WTC11 (cell line): ENCODE measurements at regions not wholly inside any gene's neighbourhood (a gene's known extent, or its start where the extent isn't known, plus 50 kb on each side); places are given as distances from the start of the nearest gene placed in this dataset.

Source experiments
- ATAC-seq: fragments of 200-7000 bp; cut with Tn5 transposase; 2 replicates; pipeline ENCODE4 v1.10.0; 2021; ENCODE audit warnings: mild to moderate bottlenecking, moderate library complexity
- CTCF ChIA-PET: fragments of 300-600 bp; sonication (Branson Sonifier 250); formaldehyde crosslinking; loops from one replicate; lab custom pipeline; 2021; ENCODE audit warnings: antibody characterized with exemption; lab: Charles Lee
- POLR2A ChIA-PET: fragments of 350-600 bp; sonication (Branson Sonifier 250); formaldehyde crosslinking; loops from one replicate; lab custom pipeline; 2021; ENCODE audit warnings: antibody characterized with exemption; lab: Charles Lee
- DNase-seq: peaks from one replicate; pipeline ENCODE4 v3.0.0; 2021; ENCODE audit warnings: low spot score
- H3K27ac Mint-ChIP-seq: 2 replicates; pipeline ENCODE4 v1.8.0; 2021; ENCODE audit warnings: mixed read lengths
- H3K27me3 Mint-ChIP-seq: 2 replicates; pipeline ENCODE4 v1.8.0; 2021; ENCODE audit warnings: low read depth, mild to moderate bottlenecking, moderate library complexity, mixed read lengths
- H3K36me3 Mint-ChIP-seq: 2 replicates; pipeline ENCODE4 v1.8.0; 2021; ENCODE audit warnings: mixed read lengths
- H3K4me1 Mint-ChIP-seq: 2 replicates; pipeline ENCODE4 v1.8.0; 2022; ENCODE audit warnings: mixed read lengths
- H3K4me3 Mint-ChIP-seq: 2 replicates; pipeline ENCODE4 v1.8.0; 2021; ENCODE audit warnings: mild to moderate bottlenecking, moderate library complexity, mixed read lengths
- H3K9me3 Mint-ChIP-seq: 2 replicates; pipeline ENCODE4 v1.8.0; 2021; ENCODE audit warnings: mixed read lengths
- FOXP1 ChIP-seq: sonication (generic); formaldehyde crosslinking; IDR thresholded peaks from 2 replicates; pipeline ENCODE4 v1.8.0; 2022; ENCODE audit warnings: missing genetic modification reagents, mild to moderate bottlenecking, moderate library complexity, borderline replicate concordance
- GABPB1 ChIP-seq: sonication (generic); formaldehyde crosslinking; IDR thresholded peaks from 2 replicates; pipeline ENCODE4 v1.8.1; 2023; ENCODE audit warnings: mild to moderate bottlenecking, missing genetic modification reagents
- GTF2I ChIP-seq: fragments of 250-450 bp; sonication (Bioruptor Pico); conservative IDR thresholded peaks from 2 replicates; pipeline ENCODE4 v1.4.0; 2021; ENCODE audit warnings: mild to moderate bottlenecking
- HMGXB4 ChIP-seq: sonication (generic); formaldehyde crosslinking; IDR thresholded peaks from 2 replicates; pipeline ENCODE4 v1.8.1; 2023; ENCODE audit warnings: mild to moderate bottlenecking, moderate library complexity, missing genetic modification reagents
- IRF2 ChIP-seq: sonication (generic); formaldehyde crosslinking; IDR thresholded peaks from 2 replicates; pipeline ENCODE4 v1.8.0; 2022; ENCODE audit warnings: low read depth, missing genetic modification reagents, borderline replicate concordance
- JAZF1 ChIP-seq: fragments of 250-450 bp; sonication (Bioruptor Pico); IDR thresholded peaks from 2 replicates; pipeline ENCODE4 v1.9.0; 2021; ENCODE audit warnings: moderate library complexity, mild to moderate bottlenecking, inconsistent platforms
- MXD4 ChIP-seq: fragments of 250-450 bp; sonication (Bioruptor Pico); IDR thresholded peaks from 2 replicates; pipeline ENCODE4 v1.8.0; 2021; ENCODE audit warnings: mild to moderate bottlenecking, moderate library complexity, borderline replicate concordance
- RELA ChIP-seq: sonication (generic); formaldehyde crosslinking; IDR thresholded peaks from 2 replicates; pipeline ENCODE4 v1.8.1; 2022; ENCODE audit warnings: missing genetic modification reagents, mild to moderate bottlenecking, borderline replicate concordance
- SMAD4 ChIP-seq: sonication (generic); formaldehyde crosslinking; IDR thresholded peaks from 2 replicates; pipeline ENCODE4 v1.8.0; 2022; ENCODE audit warnings: mild to moderate bottlenecking, missing genetic modification reagents
- ZNF219 ChIP-seq: sonication (generic); formaldehyde crosslinking; IDR thresholded peaks from 2 replicates; pipeline ENCODE4 v1.8.0; 2023; ENCODE audit warnings: missing genetic modification reagents, mild to moderate bottlenecking, borderline replicate concordance
- ZNF416 ChIP-seq: fragments of 250-450 bp; sonication (Bioruptor Pico); IDR thresholded peaks from 2 replicates; pipeline ENCODE4 v1.9.0; 2021; ENCODE audit warnings: mild to moderate bottlenecking, inconsistent platforms
- ZNF671 ChIP-seq: fragments of 250-450 bp; sonication (Bioruptor Pico); IDR thresholded peaks from 2 replicates; pipeline ENCODE4 v1.8.0; 2021; ENCODE audit warnings: mild to moderate bottlenecking
- TF ChIP-seq, protein P1 (sequence below): sonication (generic); formaldehyde crosslinking; IDR thresholded peaks from 2 replicates; pipeline ENCODE4 v1.8.0; 2022; ENCODE audit warnings: mild to moderate bottlenecking, missing genetic modification reagents
- TF ChIP-seq, protein P2 (sequence below): sonication (generic); formaldehyde crosslinking; IDR thresholded peaks from 2 replicates; pipeline ENCODE4 v1.8.1; 2022; ENCODE audit warnings: mild to moderate bottlenecking, moderate library complexity, missing genetic modification reagents
- TF ChIP-seq, protein P3 (sequence below): fragments of 250-450 bp; sonication (Bioruptor Pico); IDR thresholded peaks from 2 replicates; pipeline ENCODE4 v1.9.0; 2021; ENCODE audit warnings: mild to moderate bottlenecking, borderline replicate concordance
- TF ChIP-seq, protein P4 (sequence below): sonication (generic); formaldehyde crosslinking; IDR thresholded peaks from 2 replicates; pipeline ENCODE4 v1.8.1; 2023; ENCODE audit warnings: mild to moderate bottlenecking, missing genetic modification reagents, borderline replicate concordance

DNA sequence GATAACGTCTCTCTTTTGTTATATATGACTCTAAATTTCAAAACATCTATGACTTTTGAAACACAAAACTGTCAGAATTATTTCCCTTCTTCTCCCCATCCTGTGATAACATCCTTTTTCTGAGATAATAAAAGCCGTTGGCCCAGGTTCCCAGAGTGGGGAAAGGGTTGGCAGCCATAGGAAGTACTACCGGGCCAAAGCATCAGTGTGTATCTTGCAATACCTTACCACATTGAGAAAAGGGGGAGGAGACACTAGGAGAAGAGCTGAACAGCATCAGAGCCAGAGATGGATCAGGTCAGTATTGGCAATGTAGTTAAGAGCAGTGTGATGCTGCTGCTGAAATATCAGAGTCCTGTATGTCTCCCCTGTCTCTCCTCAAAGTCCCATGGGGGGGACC, 210.0 kb upstream of the PROK2 start:
- peaks cover 10% of the 10 kb centered on the region; the same call in 1 of the 2 replicates for H3K36me3 Mint-ChIP-seq
- POLR2A ChIA-PET = no interaction called here

GRCh38 chr3:71994203-71994602, 209.3 kb upstream of the PROK2 start:
- no peak for ATAC-seq
- ChIA-PET POLR2A (no interaction called here), CTCF (no interaction called here)
- no peaks in the 10 kb centered on the region; the same call in 1 of the 2 replicates for H3K27me3 Mint-ChIP-seq
- TF ChIP-seq ZNF219 (CRISPR knock-in tag) = no peak
- no peak for TF ChIP-seq GABPB1 (CRISPR knock-in tag)
- TF ChIP-seq, protein P1, sequence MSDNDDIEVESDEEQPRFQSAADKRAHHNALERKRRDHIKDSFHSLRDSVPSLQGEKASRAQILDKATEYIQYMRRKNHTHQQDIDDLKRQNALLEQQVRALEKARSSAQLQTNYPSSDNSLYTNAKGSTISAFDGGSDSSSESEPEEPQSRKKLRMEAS = no peak
- no peak for TF ChIP-seq ZNF671
- no peak for TF ChIP-seq SMAD4 (CRISPR knock-in tag)
- H3K36me3 Mint-ChIP-seq = peaks cover 10% of the 10 kb centered on the region; the same call in 1 of the 2 replicates
- no peak overlapping the region for H3K4me3 Mint-ChIP-seq
- peaks cover 21% of the 10 kb centered on the region for H3K9me3 Mint-ChIP-seq
- DNase-seq = no peak
- no peak overlapping the region for H3K27ac Mint-ChIP-seq
- H3K4me1 Mint-ChIP-seq = peaks cover 18% of the 10 kb centered on the region

More for the DNA sequence above, 210.0 kb upstream of the PROK2 start:
- ATAC-seq = no peak
- no peak overlapping the region for H3K27ac Mint-ChIP-seq
- no peak for DNase-seq
- H3K27me3 Mint-ChIP-seq = no peaks in the 10 kb centered on the region; the same call in 1 of the 2 replicates
- H3K4me3 Mint-ChIP-seq = no peak overlapping the region
- peaks cover 15% of the 10 kb centered on the region for H3K4me1 Mint-ChIP-seq
- peaks cover 21% of the 10 kb centered on the region for H3K9me3 Mint-ChIP-seq
- CTCF ChIA-PET = no interaction called here
- no peak for TF ChIP-seq RELA (CRISPR knock-in tag)
- no peak for TF ChIP-seq GTF2I (CRISPR knock-in tag)
- TF ChIP-seq JAZF1 (CRISPR knock-in tag) = no peak
- TF ChIP-seq ZNF416 (CRISPR knock-in tag) = no peak
- TF ChIP-seq, protein P2, sequence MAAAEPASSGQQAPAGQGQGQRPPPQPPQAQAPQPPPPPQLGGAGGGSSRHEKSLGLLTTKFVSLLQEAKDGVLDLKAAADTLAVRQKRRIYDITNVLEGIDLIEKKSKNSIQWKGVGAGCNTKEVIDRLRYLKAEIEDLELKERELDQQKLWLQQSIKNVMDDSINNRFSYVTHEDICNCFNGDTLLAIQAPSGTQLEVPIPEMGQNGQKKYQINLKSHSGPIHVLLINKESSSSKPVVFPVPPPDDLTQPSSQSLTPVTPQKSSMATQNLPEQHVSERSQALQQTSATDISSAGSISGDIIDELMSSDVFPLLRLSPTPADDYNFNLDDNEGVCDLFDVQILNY (CRISPR knock-in tag) = no peak
- no peak for TF ChIP-seq ZNF671
- no peak for TF ChIP-seq IRF2 (CRISPR knock-in tag)
- TF ChIP-seq, protein P3, sequence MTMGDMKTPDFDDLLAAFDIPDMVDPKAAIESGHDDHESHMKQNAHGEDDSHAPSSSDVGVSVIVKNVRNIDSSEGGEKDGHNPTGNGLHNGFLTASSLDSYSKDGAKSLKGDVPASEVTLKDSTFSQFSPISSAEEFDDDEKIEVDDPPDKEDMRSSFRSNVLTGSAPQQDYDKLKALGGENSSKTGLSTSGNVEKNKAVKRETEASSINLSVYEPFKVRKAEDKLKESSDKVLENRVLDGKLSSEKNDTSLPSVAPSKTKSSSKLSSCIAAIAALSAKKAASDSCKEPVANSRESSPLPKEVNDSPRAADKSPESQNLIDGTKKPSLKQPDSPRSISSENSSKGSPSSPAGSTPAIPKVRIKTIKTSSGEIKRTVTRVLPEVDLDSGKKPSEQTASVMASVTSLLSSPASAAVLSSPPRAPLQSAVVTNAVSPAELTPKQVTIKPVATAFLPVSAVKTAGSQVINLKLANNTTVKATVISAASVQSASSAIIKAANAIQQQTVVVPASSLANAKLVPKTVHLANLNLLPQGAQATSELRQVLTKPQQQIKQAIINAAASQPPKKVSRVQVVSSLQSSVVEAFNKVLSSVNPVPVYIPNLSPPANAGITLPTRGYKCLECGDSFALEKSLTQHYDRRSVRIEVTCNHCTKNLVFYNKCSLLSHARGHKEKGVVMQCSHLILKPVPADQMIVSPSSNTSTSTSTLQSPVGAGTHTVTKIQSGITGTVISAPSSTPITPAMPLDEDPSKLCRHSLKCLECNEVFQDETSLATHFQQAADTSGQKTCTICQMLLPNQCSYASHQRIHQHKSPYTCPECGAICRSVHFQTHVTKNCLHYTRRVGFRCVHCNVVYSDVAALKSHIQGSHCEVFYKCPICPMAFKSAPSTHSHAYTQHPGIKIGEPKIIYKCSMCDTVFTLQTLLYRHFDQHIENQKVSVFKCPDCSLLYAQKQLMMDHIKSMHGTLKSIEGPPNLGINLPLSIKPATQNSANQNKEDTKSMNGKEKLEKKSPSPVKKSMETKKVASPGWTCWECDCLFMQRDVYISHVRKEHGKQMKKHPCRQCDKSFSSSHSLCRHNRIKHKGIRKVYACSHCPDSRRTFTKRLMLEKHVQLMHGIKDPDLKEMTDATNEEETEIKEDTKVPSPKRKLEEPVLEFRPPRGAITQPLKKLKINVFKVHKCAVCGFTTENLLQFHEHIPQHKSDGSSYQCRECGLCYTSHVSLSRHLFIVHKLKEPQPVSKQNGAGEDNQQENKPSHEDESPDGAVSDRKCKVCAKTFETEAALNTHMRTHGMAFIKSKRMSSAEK (CRISPR knock-in tag) = no peak
- no peak for TF ChIP-seq MXD4 (CRISPR knock-in tag)
- no peak for TF ChIP-seq HMGXB4 (CRISPR knock-in tag)

DNA sequence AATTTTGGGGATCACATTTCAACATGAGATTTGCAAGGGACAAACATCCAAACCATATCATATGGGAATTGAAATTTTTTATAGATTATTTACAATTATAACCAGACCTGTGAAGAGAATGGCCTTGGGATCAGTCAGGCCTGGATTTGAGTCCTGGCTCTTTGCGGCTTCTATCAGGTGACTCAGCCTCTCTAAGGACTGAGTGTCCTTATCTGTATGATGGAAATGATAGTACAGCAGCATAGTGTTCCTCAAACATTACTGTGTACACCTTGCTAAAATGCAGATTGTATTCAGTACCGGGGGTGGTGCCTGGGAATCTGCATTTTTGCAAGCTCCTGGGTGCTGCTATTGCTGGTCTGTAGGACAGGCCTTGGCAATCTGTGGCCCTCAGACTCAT, 206.7 kb upstream of the PROK2 start:
- DNase-seq (no peak), ATAC-seq (no peak)
- Mint-ChIP-seq H3K9me3 (peaks cover 19% of the 10 kb centered on the region), H3K4me3 (no peak overlapping the region), H3K4me1 (peaks cover 25% of the 10 kb centered on the region), H3K36me3 (peaks cover 10% of the 10 kb centered on the region; the same call in 1 of the 2 replicates), H3K27me3 (no peaks in the 10 kb centered on the region), H3K27ac (no peak overlapping the region)
- ChIA-PET CTCF (no interaction called here), POLR2A (no interaction called here)
- TF ChIP-seq FOXP1 (CRISPR knock-in tag) = no peak
- TF ChIP-seq, protein P4, sequence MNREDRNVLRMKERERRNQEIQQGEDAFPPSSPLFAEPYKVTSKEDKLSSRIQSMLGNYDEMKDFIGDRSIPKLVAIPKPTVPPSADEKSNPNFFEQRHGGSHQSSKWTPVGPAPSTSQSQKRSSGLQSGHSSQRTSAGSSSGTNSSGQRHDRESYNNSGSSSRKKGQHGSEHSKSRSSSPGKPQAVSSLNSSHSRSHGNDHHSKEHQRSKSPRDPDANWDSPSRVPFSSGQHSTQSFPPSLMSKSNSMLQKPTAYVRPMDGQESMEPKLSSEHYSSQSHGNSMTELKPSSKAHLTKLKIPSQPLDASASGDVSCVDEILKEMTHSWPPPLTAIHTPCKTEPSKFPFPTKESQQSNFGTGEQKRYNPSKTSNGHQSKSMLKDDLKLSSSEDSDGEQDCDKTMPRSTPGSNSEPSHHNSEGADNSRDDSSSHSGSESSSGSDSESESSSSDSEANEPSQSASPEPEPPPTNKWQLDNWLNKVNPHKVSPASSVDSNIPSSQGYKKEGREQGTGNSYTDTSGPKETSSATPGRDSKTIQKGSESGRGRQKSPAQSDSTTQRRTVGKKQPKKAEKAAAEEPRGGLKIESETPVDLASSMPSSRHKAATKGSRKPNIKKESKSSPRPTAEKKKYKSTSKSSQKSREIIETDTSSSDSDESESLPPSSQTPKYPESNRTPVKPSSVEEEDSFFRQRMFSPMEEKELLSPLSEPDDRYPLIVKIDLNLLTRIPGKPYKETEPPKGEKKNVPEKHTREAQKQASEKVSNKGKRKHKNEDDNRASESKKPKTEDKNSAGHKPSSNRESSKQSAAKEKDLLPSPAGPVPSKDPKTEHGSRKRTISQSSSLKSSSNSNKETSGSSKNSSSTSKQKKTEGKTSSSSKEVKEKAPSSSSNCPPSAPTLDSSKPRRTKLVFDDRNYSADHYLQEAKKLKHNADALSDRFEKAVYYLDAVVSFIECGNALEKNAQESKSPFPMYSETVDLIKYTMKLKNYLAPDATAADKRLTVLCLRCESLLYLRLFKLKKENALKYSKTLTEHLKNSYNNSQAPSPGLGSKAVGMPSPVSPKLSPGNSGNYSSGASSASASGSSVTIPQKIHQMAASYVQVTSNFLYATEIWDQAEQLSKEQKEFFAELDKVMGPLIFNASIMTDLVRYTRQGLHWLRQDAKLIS (CRISPR knock-in tag) = no peak
- TF ChIP-seq SMAD4 (CRISPR knock-in tag) = no peak
- TF ChIP-seq IRF2 (CRISPR knock-in tag) = no peak
- TF ChIP-seq, protein P3 (CRISPR knock-in tag) = no peak
